GM12878 (cell line): ENCODE measurements at regions not wholly inside any gene's neighbourhood (a gene's known extent, or its start where the extent isn't known, plus 50 kb on each side); places are given as distances from the start of the nearest gene placed in this dataset.
"Not testable (repeated sequence)": the region's sequence is repeated elsewhere in the genome, so short reads cannot be mapped to it uniquely, and the experiment has no call there.

Source experiments
- ATAC-seq: fragments of 200-7000 bp; cut with Tn5 transposase; 3 replicates; pipeline ENCODE4 v1.9.1; 2020; ENCODE audit warnings: mild to moderate bottlenecking, moderate library complexity
- BruUV-seq: library from RNA; stranded (reverse); fragments of 400-500 nt; replicated peaks from 2 replicates; lab custom pipeline; 2021; lab: Mats Ljungman, UMichigan
- CTCF ChIA-PET: fragments of 300-600 bp; sonication (Branson Sonifier 250); formaldehyde crosslinking; extraction: SDS; loops from one replicate; lab custom pipeline; 2021; ENCODE audit warnings: inconsistent platforms; lab: Yijun Ruan, JAX
- POLR2A ChIA-PET: fragments of 350-600 bp; formaldehyde crosslinking; extraction: SDS; loops from one replicate; lab custom pipeline; 2021; ENCODE audit warnings: inconsistent platforms; lab: Charles Lee
- RAD21 ChIA-PET: fragments of 300-600 bp; sonication (Branson Sonifier 250); formaldehyde crosslinking; loops from one replicate; lab custom pipeline; 2023; ENCODE audit warnings: antibody characterized with exemption; ENCODE audit not compliant: unreplicated experiment; lab: Charles Lee
- SMC1A ChIA-PET: fragments of 300-600 bp; sonication (Branson Sonifier 250); formaldehyde crosslinking; loops from one replicate; lab custom pipeline; 2023; ENCODE audit not compliant: unreplicated experiment, uncharacterized antibody; lab: Charles Lee
- DNase-seq: peaks from one replicate; pipeline ENCODE4 v3.0.0-alpha.2; 2011; ENCODE audit warnings: low read depth, low spot score
- FAIRE-seq: peaks from 3 replicates; lab custom pipeline; 2011; peaks lifted over from hg19 to GRCh38; lab: Jason Lieb, UNC
- H2AFZ ChIP-seq: 2 replicates; pipeline ENCODE4 v1.6.0; 2011; ENCODE audit warnings: low read depth, low read length, control low read depth; ENCODE audit not compliant: control insufficient read depth
- H3K27ac ChIP-seq: 2 replicates; pipeline ENCODE4 v1.5.1; 2011; ENCODE audit warnings: control low read depth; ENCODE audit not compliant: control insufficient read depth, insufficient read depth
- H3K27me3 ChIP-seq, 2 experiments: replicated peaks in 1 of 2; 2 replicates each; pipeline versions ENCODE4 v1.6.0 to v1.6.1; 2011; ENCODE audit warnings: low read length in 1 of 2; ENCODE audit not compliant: control insufficient read depth in 2 of 2, insufficient read depth in 2 of 2
- H3K36me3 ChIP-seq, 2 experiments: 2 replicates each; pipeline ENCODE4 v1.5.1; 2011; ENCODE audit warnings: low read length in 1 of 2; ENCODE audit not compliant: control insufficient read depth in 2 of 2, insufficient read depth in 2 of 2
- H3K4me1 ChIP-seq: 2 replicates; pipeline ENCODE4 v1.6.1; 2011; ENCODE audit warnings: mild to moderate bottlenecking, low read length, moderate library complexity, mixed read lengths; ENCODE audit not compliant: control insufficient read depth, insufficient read depth
- H3K4me2 ChIP-seq: 2 replicates; pipeline ENCODE4 v1.6.0; 2011; ENCODE audit warnings: control low read depth; ENCODE audit not compliant: control insufficient read depth, insufficient read depth
- H3K4me3 ChIP-seq: fragments of 200-600 bp; sonication (generic); 2 replicates; pipeline ENCODE4 v1.5.1; 2016
- H3K79me2 ChIP-seq: 2 replicates; pipeline ENCODE4 v1.6.0; 2011; ENCODE audit warnings: low read length; ENCODE audit not compliant: control insufficient read depth, insufficient read depth
- H3K9ac ChIP-seq: 2 replicates; pipeline ENCODE4 v1.8.0; 2011; ENCODE audit warnings: low read length, control low read depth, mixed read lengths; ENCODE audit not compliant: control insufficient read depth, insufficient read depth
- H3K9me3 ChIP-seq: replicated peaks from 3 replicates; pipeline ENCODE4 v1.5.1; 2011; ENCODE audit warnings: mild to moderate bottlenecking, low read length; ENCODE audit not compliant: control insufficient read depth, insufficient read depth
- H4K20me1 ChIP-seq: 2 replicates; pipeline ENCODE4 v1.6.0; 2011; ENCODE audit not compliant: control insufficient read depth, insufficient read depth
- ESRRA ChIP-seq: IDR thresholded peaks from 2 replicates; pipeline ENCODE4 v1.6.1; 2012; ENCODE audit warnings: mild to moderate bottlenecking, low read length, improper control_type of control experiment
- HSF1 ChIP-seq: fragments of 150-350 bp; IDR thresholded peaks from 2 replicates; pipeline ENCODE4 v1.6.1; 2014; ENCODE audit warnings: mild to moderate bottlenecking, low read depth, low read length
- LARP7 ChIP-seq: fragments of 450-650 bp; IDR thresholded peaks from 2 replicates; pipeline ENCODE4 v1.6.1; 2017; ENCODE audit warnings: mild to moderate bottlenecking
- MXI1 ChIP-seq: fragments of 150-350 bp; IDR thresholded peaks from 2 replicates; pipeline ENCODE4 v1.6.1; 2011; ENCODE audit warnings: low read depth, mild to moderate bottlenecking, inconsistent platforms, low read length, improper control_type of control experiment
- NBN ChIP-seq: fragments of 450-650 bp; IDR thresholded peaks from 2 replicates; pipeline ENCODE4 v1.6.1; 2016
- RELA ChIP-seq: fragments of 450-650 bp; IDR thresholded peaks from 2 replicates; pipeline ENCODE4 v1.8.0; 2014; ENCODE audit warnings: borderline replicate concordance; ENCODE audit not compliant: partially characterized antibody
- SMARCA5 ChIP-seq: fragments of 450-650 bp; IDR thresholded peaks from 2 replicates; pipeline ENCODE4 v1.6.1; 2017; ENCODE audit warnings: mild to moderate bottlenecking
- WGBS: methylation state at CpG from one replicate; pipeline ENCODE4 v1.1.6; 2016; ENCODE audit warnings: low lambda C conversion rate; ENCODE audit not compliant: insufficient replicate concordance, insufficient coverage; ENCODE audit errors: missing lambda C conversion rate; 5-methylcytosine and 5-hydroxymethylcytosine counted together
- in situ Hi-C: fragments of 300-500 bp; cut with MboI; formaldehyde crosslinking; loops from 9 replicates; pipeline ENCODE4 v1.14.3; 2018; ENCODE audit warnings: mixed read lengths
- intact Hi-C: fragments of 100-400 bp; cut with micrococcal nuclease; formaldehyde crosslinking; loops from one replicate; pipeline ENCODE4 v1.14.2; 2022; ENCODE audit not compliant: unreplicated experiment
- TF ChIP-seq, protein P1 (sequence below): fragments of 450-650 bp; IDR thresholded peaks from 2 replicates; pipeline ENCODE4 v1.6.1; 2017; ENCODE audit warnings: antibody characterized with exemption, mild to moderate bottlenecking, moderate library complexity
- TF ChIP-seq, protein P2 (sequence below): IDR thresholded peaks from 2 replicates; pipeline ENCODE4 v1.6.1; 2011; ENCODE audit warnings: borderline replicate concordance, low read depth, mild to moderate bottlenecking, moderate library complexity, low read length; ENCODE audit not compliant: insufficient read depth, poor library complexity, severe bottlenecking

- TF ChIP-seq, protein P1, sequence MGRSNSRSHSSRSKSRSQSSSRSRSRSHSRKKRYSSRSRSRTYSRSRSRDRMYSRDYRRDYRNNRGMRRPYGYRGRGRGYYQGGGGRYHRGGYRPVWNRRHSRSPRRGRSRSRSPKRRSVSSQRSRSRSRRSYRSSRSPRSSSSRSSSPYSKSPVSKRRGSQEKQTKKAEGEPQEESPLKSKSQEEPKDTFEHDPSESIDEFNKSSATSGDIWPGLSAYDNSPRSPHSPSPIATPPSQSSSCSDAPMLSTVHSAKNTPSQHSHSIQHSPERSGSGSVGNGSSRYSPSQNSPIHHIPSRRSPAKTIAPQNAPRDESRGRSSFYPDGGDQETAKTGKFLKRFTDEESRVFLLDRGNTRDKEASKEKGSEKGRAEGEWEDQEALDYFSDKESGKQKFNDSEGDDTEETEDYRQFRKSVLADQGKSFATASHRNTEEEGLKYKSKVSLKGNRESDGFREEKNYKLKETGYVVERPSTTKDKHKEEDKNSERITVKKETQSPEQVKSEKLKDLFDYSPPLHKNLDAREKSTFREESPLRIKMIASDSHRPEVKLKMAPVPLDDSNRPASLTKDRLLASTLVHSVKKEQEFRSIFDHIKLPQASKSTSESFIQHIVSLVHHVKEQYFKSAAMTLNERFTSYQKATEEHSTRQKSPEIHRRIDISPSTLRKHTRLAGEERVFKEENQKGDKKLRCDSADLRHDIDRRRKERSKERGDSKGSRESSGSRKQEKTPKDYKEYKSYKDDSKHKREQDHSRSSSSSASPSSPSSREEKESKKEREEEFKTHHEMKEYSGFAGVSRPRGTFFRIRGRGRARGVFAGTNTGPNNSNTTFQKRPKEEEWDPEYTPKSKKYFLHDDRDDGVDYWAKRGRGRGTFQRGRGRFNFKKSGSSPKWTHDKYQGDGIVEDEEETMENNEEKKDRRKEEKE, result no peak
- TF ChIP-seq NBN, result no peak
- TF ChIP-seq RELA, result no peak
- TF ChIP-seq, protein P2, sequence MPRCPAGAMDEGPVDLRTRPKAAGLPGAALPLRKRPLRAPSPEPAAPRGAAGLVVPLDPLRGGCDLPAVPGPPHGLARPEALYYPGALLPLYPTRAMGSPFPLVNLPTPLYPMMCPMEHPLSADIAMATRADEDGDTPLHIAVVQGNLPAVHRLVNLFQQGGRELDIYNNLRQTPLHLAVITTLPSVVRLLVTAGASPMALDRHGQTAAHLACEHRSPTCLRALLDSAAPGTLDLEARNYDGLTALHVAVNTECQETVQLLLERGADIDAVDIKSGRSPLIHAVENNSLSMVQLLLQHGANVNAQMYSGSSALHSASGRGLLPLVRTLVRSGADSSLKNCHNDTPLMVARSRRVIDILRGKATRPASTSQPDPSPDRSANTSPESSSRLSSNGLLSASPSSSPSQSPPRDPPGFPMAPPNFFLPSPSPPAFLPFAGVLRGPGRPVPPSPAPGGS, result no peak
- TF ChIP-seq SMARCA5, result no peak
- TF ChIP-seq HSF1, result no peak
- TF ChIP-seq ESRRA, result no peak
- no peak for TF ChIP-seq LARP7
- no peak for TF ChIP-seq MXI1
Measured at GRCh38 chr5:147140558-147140957, 94.3 kb upstream of the STK32A start (continued).

- SMC1A ChIA-PET, H3K27ac ChIP-seq, H3K4me3 ChIP-seq, CTCF ChIA-PET, ATAC-seq, H3K9ac ChIP-seq, H3K9me3 ChIP-seq, H3K79me2 ChIP-seq, DNase-seq, POLR2A ChIA-PET, H3K4me2 ChIP-seq, intact Hi-C loops, RAD21 ChIA-PET, in situ Hi-C loops, FAIRE-seq, BruUV-seq, H3K4me1 ChIP-seq, H3K27me3 ChIP-seq, H4K20me1 ChIP-seq, H2AFZ ChIP-seq, H3K36me3 ChIP-seq: not testable (repeated sequence)
- 0% methylated on average over 2 of the region's 2 CpGs for WGBS
Measured at GRCh38 chr5:147141580-147141979, 93.2 kb upstream of the STK32A start.
